GM12872 (cell line): ENCODE measurements at regions not wholly inside any gene's neighbourhood (a gene's known extent, or its start where the extent isn't known, plus 50 kb on each side); places are given as distances from the start of the nearest gene placed in this dataset.

Source experiments
- CTCF ChIP-seq: IDR thresholded peaks from 3 replicates; pipeline ENCODE4 v1.5.1; 2011; ENCODE audit warnings: low read depth, mild to moderate bottlenecking, low read length, moderate library complexity; ENCODE audit not compliant: insufficient read depth

GRCh38 chr20:4375881-4376280 is 126.8 kb upstream of the ADRA1D start:
- no peak for TF ChIP-seq CTCF

DNA sequence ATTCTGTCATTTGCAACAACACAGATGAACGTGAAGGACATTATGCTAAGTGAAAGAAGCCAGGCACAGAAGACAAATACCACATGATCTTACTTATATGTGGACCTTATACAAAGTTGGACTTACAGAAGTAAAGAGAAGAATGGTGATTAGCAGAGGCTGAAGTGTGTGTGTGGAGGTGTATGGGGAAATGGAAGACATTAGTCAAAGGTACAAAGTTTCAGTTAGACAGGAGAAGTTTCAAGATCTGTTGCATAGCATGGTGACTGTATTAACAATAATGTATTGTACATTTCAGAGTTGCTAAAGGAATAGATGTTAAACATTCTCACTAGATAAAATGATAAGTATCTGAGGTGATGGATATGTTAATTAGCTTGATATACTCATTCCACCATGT is 124.4 kb upstream of the ADRA1D start:
- TF ChIP-seq CTCF = no peak

GRCh38 chr20:4371623-4372251 is 122.7 kb upstream of the ADRA1D start:
- no peak for TF ChIP-seq CTCF

- no peak for TF ChIP-seq CTCF
These were observed 121.8 kb upstream of the ADRA1D start for GRCh38 chr20:4370851-4371250.

- TF ChIP-seq CTCF = no peak
These were observed 120.7 kb upstream of the ADRA1D start for GRCh38 chr20:4369798-4370124.

- no peak for TF ChIP-seq CTCF
These were observed 120.2 kb upstream of the ADRA1D start for GRCh38 chr20:4369119-4369797.

- TF ChIP-seq CTCF = no peak
These were observed 117.0 kb upstream of the ADRA1D start for GRCh38 chr20:4366076-4366475.
